Heart left ventricle (tissue), 13 donors: ENCODE measurements at regions not wholly inside any gene's neighbourhood (a gene's known extent, or its start where the extent isn't known, plus 50 kb on each side); places are given as distances from the start of the nearest gene placed in this dataset.

Experiments
- CTCF ChIP-seq, 12 donors: fragments of 200-600 bp; sonication (generic) in 4 of 12; IDR thresholded peaks; one replicate each; pipeline versions ENCODE4 v1.5.0 to v1.8.0; 2018 to 2022; ENCODE audit warnings: antibody characterized with exemption in 12 of 12, mild to moderate bottlenecking in 5 of 12
- POLR2A ChIP-seq, 2 donors: fragments of 450-650 bp; IDR thresholded peaks; one replicate each; pipeline ENCODE4 v1.6.1; 2017; ENCODE audit warnings: antibody characterized with exemption in 2 of 2, mild to moderate bottlenecking in 2 of 2, moderate library complexity in 2 of 2
- donor health status: ischemic (EF 13 %, LVEDD 7.1; RV severe dilation, severe dysfunction).
- donor health status: DM: no; HTN: yes; CAD: no.
- donor health status: DM: no; HTN: no; CAD: no.
- donor health status: ischemic (EF 25% LVEDD 6.9; RV normal size, moderate dysfunction).
- donor health status: ischemic (EF 25% LVEDD 5.7; RV mildly dilated, moderate dysfunction).
- donor health status: ischemic (EF 35%, LVEDD 5.7; RV mildly dilated, moderate dysfunction).
- donor health status: nonischemic (EF 11% LVEDD 7.7; RV severe dilation, severe dysfunction).
- donor health status: DM: yes; HTN: yes; CAD: no.
- donor health status: PGD.
- donor health status: ischemic (EF 29% LVEDD 5.4; RV normal size, mild dysfunction).
- donor health status: nonischemic (EF 23%, LVEDD 6.1; RV moderate dilation, normal function).

DNA sequence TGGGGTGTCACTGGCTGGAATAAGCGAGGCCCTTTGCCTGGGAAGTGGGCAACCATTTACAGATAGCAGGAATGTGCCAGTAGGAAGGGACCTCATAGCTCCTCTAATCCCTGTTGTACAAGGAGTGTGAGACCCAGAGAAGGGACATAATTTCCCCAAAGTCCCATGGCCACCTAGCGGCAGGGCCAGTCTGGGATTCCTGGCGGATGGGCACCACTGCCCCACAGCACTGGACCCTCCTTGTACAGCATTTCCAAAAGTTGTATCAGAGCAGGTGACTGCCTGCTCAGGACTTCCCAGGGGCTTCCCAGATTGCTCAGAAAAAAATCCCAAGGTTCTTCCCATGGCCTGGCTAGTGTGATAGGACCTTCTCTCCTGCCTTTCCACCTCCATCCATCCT, 185.8 kb downstream of the GLI2 start:
- TF ChIP-seq POLR2A (IDR thresholded peaks at IDR 0.05), result no peak
- no peak for TF ChIP-seq CTCF (IDR thresholded peaks at IDR 0.05)
